Neural progenitor cell (in vitro differentiated cells): ENCODE measurements at regions not wholly inside any gene's neighbourhood (a gene's known extent, or its start where the extent isn't known, plus 50 kb on each side); places are given as distances from the start of the nearest gene placed in this dataset.

Experiments
- CTCF ChIP-seq: fragments of 200-600 bp; sonication (generic); IDR thresholded peaks from 2 replicates; pipeline ENCODE4 v1.5.1; 2017; ENCODE audit warnings: antibody characterized with exemption, mild to moderate bottlenecking
- EZH2 ChIP-seq: fragments of 200-600 bp; sonication (generic); IDR thresholded peaks from 2 replicates; pipeline ENCODE4 v1.6.1; 2017; ENCODE audit warnings: antibody characterized with exemption, mild to moderate bottlenecking, moderate library complexity
- EZH2phosphoT487 ChIP-seq: fragments of 200-600 bp; sonication (generic); IDR thresholded peaks from 2 replicates; pipeline ENCODE4 v1.6.1; 2017; ENCODE audit warnings: antibody characterized with exemption

GRCh38 chr3:56980798-56981390 lies 79.6 kb upstream of the SPATA12 start:
- TF ChIP-seq CTCF (no peak), EZH2 (no peak), EZH2phosphoT487 (no peak)
